Epidermal melanocyte (primary cell): ENCODE measurements at regions not wholly inside any gene's neighbourhood (a gene's known extent, or its start where the extent isn't known, plus 50 kb on each side); places are given as distances from the start of the nearest gene placed in this dataset.
"Not testable (repeated sequence)": the region's sequence is repeated elsewhere in the genome, so short reads cannot be mapped to it uniquely, and the experiment has no call there.

Experiments used
- DNase-seq: peaks from one replicate; pipeline ENCODE4 v3.0.0; 2011; ENCODE audit warnings: low spot score; ENCODE audit not compliant: insufficient read length

DNA sequence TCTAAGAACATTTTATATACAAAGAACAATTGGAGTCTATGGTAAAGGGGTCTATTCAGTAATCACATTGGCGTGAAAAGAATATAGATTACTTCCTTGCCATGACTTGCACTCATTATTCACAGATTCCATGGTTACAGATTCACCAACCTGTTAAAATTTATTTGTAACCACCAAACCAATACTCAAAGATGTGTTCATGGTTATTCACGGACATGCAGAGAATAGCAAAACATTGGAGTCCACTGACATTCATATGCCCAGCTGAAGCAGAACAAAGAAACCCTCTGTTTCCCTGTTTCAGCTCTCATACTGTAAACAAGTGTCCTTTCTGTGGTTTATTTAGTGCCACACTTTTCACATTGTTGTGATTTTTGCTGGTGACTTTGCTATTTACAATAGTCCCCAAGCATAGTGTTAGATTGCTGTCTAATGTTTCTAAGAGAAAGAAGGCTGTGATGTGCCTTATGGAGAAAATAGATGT lies 185.8 kb upstream of the TTC14 start:
- DNase-seq, result no peak

DNA sequence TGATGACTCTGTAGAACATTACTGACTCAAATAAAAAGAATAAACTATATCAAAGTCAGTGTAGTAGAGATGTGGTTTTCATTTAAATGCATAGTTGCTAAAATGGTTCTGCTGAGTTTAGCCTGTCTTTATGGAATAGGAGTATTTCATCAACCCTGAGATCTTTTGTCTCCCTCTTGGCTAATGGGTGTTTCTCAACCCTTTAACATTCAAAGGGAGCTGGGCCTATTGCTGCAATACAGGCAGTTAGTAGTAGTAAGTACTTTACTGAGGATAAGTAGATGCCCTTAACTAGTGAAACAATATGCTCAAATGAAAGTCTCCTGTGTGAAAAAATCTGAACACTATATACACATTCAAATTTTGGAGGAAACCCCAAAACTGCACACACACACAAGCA lies 184.7 kb upstream of the TTC14 start:
- DNase-seq, result no peak

- DNase-seq, result no peak
Measured at GRCh38 chr3:180420016-180420415, 181.9 kb upstream of the TTC14 start.

DNA sequence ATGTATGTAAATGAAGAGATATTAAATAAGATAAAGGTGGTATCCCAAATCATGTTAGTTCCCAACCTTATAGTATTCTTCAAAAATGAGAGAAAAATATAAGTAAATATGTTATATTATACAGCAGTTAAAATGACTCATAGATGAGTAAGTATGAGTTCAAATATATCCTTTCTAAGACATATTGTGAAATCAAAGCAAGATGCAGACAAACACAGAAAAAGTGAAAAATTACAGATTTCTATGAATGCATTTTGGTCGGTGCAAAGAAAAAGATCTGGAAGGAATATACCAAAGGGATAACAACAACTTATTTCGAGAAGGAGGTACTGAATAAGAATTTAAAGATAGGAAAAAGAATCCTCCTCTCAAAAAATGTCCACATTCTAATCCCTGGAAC lies 181.2 kb upstream of the TTC14 start:
- DNase-seq, result no peak

DNA sequence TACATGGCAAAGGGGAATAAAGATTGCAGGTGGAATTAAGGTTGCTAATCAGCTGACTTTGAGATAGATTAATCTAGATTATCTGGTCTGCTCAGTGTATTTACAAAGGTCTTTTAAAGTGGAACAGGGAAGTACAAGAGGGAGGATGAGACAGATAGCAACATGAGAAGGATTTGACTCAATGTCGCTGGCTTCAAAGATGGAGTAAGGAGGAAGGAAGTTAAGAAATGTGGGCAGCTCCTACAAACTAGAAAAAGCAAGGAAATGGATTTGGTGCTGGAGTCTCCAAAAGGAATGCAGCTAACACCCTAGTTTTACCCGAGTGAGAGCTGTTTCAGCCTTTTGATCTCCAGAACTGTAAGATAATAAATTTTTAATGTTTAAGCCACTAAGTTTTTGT lies 180.7 kb upstream of the TTC14 start:
- no peak for DNase-seq

DNA sequence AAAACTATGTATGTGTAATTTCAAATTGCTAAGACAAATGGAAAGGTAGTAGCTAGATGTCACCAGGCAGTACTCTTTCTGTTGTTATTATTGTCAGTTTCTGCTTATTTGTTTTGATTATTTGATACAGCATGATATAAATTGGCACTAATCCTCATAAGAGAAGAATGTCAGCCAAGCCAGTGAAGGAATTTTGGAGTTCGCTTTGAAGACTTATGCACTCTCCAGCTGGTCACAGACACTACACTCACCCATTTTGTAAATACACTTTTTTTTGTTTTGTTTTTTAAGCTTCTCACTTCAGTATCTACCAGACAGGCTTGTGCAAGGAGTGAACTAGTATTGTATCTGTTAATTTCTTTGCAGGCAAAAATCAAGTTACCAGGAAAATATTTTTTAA lies 180.2 kb upstream of the TTC14 start:
- no peak for DNase-seq

DNA sequence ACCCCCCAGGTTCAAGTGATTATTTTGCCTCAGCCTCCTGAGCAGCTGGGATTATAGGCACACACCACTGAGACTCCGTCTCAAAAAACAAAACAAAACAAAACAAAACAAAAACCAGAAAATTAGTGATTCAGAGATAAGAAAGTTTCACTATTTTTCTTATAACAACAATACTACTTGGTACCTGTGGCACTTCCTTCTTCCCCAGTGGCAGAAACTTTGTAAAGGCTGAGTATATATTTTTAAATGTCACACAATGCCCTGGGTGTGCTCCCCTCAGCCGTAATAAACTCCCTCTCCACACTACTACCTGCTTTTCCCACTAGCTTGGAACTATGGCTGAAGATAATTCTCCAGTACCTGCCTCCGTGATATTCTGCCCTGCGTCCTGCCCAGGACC lies 177.7 kb upstream of the TTC14 start:
- DNase-seq, result not testable (repeated sequence)

DNA sequence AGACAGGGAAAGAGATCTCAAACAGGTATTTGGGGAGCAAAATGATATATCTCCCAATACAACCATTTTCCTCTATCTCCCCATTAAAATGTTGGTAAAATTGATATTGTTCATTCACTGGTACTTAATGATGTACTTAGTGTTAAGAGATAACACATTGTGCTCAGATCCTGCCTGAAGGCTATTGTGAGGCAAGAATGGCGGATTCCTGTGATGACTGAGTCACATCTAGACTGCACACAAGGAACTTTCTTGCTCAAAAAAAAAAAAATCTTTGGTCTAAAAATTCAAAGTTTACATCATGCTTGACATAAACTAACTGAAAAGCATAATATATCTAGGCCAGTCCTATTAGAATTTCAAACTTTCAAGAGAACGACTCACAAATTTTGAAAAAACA lies 171.1 kb upstream of the TTC14 start:
- no peak for DNase-seq

DNA sequence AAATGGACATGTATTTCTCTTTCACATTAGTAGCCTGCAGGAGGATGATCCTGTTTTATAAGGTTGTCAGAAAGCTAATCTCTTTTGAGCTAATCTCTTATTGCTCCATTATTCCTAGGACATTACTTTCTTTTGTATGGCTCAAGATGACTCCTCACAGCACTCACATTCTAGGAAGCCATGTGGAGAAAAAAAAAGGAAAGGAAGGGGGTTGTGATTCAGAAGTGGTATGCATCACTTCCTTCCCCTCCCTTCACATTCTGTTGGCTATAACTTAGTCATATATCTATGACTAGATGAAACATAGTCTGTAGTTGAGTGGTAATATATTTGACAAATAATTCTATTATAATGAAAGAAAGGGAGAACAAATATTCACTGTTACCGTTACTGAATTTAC lies 168.8 kb upstream of the TTC14 start:
- DNase-seq, result no peak

DNA sequence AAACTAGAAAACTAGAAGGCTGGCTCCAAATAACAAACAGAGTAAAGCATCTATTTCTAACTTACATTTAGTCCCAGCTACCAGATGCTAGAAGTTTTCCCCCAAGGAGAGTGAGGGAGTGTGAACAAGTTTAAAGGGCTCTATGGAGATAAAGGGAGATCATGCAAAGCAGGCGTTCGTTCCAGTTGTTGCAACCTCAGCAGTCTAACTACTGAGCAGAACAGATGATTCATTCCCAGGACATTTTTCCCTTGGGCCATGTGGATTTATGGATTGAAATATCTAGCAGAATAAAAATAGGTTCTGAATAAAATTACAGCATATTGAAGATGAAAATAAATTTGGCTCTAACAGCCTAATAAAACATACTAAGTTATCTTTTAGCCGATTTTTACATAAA lies 154.8 kb upstream of the TTC14 start:
- no peak for DNase-seq

DNA sequence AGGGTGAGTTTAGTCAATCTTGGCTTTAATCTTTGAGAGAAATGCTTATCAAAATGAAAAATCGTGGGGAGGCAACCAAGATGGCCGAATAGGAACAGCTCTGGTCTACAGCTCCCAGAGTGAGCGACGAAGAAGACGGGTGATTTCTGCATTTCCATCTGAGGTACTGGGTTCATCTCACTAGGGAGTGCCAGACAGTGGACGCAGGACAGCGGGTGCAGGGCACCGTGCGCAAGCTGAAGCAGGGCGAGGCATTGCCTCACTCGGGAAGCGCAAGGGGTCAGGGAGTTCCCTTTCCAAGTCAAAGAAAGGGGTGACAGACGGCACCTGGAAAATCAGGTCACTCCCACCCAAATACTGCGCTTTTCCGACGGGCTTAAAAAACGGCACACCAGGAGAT lies 153.6 kb upstream of the TTC14 start:
- not testable (repeated sequence) for DNase-seq

GRCh38 chr3:180457225-180457624 lies 144.7 kb upstream of the TTC14 start:
- no peak for DNase-seq

GRCh38 chr3:180466401-180467011 lies 135.5 kb upstream of the TTC14 start:
- DNase-seq, result no peak

GRCh38 chr3:180467177-180467576 lies 134.8 kb upstream of the TTC14 start:
- no peak for DNase-seq

DNA sequence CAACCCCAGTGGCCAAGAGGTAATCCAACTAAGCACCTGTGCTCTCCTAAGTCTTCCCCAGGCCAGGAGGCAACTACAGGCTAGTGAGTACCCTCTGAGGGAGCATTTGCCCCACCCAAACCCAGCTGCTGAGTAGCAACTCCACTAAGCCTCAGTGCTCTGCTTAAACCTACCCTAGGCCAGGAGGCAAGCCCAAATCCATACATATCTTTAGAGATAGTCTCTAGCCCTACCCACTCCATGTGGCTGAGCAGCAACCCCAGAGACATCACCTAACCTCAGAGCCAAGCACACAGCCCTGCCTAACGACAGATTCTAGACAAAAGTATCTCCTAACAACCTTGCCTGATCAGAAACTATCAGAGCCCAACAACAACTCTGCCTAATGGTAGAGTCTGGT lies 132.8 kb upstream of the TTC14 start:
- no peak for DNase-seq

DNA sequence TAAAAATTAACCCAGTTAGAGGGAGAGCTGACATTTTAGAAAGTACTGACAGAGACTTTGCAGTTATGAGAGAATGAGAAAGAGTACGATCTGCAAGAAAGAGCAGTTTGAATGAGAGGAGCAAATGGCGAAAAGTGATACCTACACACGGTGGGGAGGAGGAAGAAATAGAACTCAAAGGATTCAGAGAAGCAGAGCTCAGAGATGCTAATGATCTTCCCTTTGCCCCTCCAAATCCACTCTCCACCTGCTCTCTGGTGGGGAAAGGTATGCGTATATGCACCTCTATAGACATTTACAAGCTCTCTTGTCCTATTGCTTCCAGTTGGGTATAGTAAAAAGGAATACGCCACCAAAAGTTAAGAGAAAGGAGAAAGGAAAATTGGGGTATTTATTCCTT lies 123.3 kb upstream of the TTC14 start:
- no peak for DNase-seq

- DNase-seq, result no peak
Measured at GRCh38 chr3:180492047-180492446, 109.9 kb upstream of the TTC14 start.

DNA sequence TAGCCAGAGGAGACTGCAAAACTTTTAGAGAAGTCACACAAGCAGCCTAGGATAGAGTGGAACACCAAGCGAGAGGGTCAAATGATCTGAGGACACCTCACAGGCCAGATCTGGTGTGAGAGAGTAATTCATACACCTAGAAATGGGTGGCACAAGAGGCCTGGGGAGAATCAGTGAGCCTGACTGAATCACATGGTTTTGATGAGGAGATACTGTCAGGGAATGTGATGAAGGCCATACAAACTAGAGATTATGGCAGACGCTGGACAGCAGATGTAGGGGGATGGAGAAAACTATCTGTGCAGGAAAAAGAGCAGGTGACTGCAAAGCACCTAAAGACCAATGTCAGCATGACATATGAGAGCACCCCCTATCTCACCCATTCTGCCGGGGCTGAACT lies 105.0 kb upstream of the TTC14 start:
- no peak for DNase-seq

GRCh38 chr3:180516368-180516767 lies 85.6 kb upstream of the TTC14 start:
- no peak for DNase-seq

DNA sequence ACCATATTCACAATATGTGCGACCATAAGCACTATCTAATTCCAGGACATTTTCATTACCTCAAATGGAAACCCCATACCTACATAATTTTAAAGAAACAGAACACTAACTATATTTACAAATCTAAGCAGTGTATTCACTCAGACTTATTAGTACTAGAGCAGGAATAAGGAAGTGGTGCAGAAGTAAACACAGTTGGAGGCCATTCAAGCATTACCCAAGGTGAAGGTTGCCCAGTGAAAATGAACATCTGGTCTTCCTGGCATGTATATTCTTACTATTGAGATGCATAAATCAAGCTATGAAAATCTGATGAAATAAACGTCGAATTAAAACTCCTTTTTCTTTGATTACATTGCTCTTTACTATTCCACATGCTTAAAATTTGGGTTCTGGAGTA lies 78.9 kb upstream of the TTC14 start:
- no peak for DNase-seq

GRCh38 chr3:180528843-180529242 lies 73.1 kb upstream of the TTC14 start:
- DNase-seq, result no peak

- no peak for DNase-seq
Measured at GRCh38 chr3:180529778-180530177, 72.2 kb upstream of the TTC14 start.

GRCh38 chr3:180530276-180530675 lies 71.7 kb upstream of the TTC14 start:
- no peak for DNase-seq
